ENCODE measurements at regions not wholly inside any gene's neighbourhood (a gene's known extent, or its start where the extent isn't known, plus 50 kb on each side); places are given as distances from the start of the nearest gene placed in this dataset.

DNA sequence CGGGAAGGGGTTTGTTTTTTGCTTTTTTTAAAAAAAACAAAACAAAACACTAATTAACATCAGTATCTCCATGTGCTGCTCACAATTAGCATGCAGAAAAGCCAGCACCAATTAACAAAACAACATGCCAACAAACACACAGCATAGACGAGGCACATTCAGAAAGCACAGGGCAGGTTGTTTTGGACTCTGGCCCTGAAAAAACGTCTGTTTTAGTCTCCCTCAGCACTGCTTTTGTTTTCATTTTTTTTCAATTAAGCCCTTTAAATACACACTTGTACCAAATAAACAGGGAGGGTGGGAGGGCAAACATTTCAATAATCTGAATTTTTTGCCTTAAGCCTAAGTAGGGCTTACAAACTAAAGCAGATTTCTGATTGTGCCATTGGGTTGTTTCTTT is 309.6 kb downstream of the DTWD2 start:
- TF ChIP-seq CTCF (IDR thresholded peaks at IDR 0.05; ENCODE audit: low read depth, low read length, poor library complexity, severe bottlenecking), result no peak
- no peak for TF ChIP-seq EZH2phosphoT487 (IDR thresholded peaks at IDR 0.05; ENCODE audit: borderline replicate concordance, low read length)
